ENCODE measurements at regions not wholly inside any gene's neighbourhood (a gene's known extent, or its start where the extent isn't known, plus 50 kb on each side); places are given as distances from the start of the nearest gene placed in this dataset.
"Not testable (repeated sequence)": the region's sequence is repeated elsewhere in the genome, so short reads cannot be mapped to it uniquely, and the experiment has no call there.

- TF ChIP-seq POLR2A (IDR thresholded peaks at IDR 0.05); CTCF (IDR thresholded peaks at IDR 0.05 in 4 of 5, conservative IDR thresholded peaks at IDR 0.05 in 1 of 5): not testable (repeated sequence)
These were observed 1149.7 kb downstream of the DNAJB9 start for GRCh38 chr7:109719359-109719758.
